Epidermal melanocyte (primary cell): ENCODE measurements at regions not wholly inside any gene's neighbourhood (a gene's known extent, or its start where the extent isn't known, plus 50 kb on each side); places are given as distances from the start of the nearest gene placed in this dataset.

ENCODE experiments used
- DNase-seq: peaks from one replicate; pipeline ENCODE4 v3.0.0; 2011; ENCODE audit warnings: low spot score; ENCODE audit not compliant: insufficient read length

- DNase-seq: no peak
Observed at GRCh38 chr2:831225-831536, 119.5 kb upstream of the SNTG2 start.

GRCh38 chr2:830419-831224 lies 120.0 kb upstream of the SNTG2 start:
- DNase-seq: no peak

- DNase-seq: no peak
Observed at GRCh38 chr2:829047-829446, 121.6 kb upstream of the SNTG2 start.

- DNase-seq: no peak
Observed at GRCh38 chr2:824954-825353, 125.7 kb upstream of the SNTG2 start.

- no peak for DNase-seq
Observed at GRCh38 chr2:824524-824923, 126.1 kb upstream of the SNTG2 start.

- no peak for DNase-seq
Observed at GRCh38 chr2:821546-821945, 129.1 kb upstream of the SNTG2 start.

GRCh38 chr2:819601-820000 lies 131.0 kb upstream of the SNTG2 start:
- no peak for DNase-seq

- no peak for DNase-seq
Observed at GRCh38 chr2:819121-819520, 131.5 kb upstream of the SNTG2 start.

- DNase-seq: no peak
Observed at GRCh38 chr2:817336-818015, 133.2 kb upstream of the SNTG2 start.

GRCh38 chr2:816278-816677 lies 134.4 kb upstream of the SNTG2 start:
- no peak for DNase-seq

GRCh38 chr2:810397-810796 lies 133.2 kb upstream of the TMEM18 start:
- no peak for DNase-seq

- no peak for DNase-seq
Observed at GRCh38 chr2:807300-807699, 130.1 kb upstream of the TMEM18 start.

GRCh38 chr2:805664-806063 lies 128.5 kb upstream of the TMEM18 start:
- no peak for DNase-seq

GRCh38 chr2:797993-798392 lies 120.8 kb upstream of the TMEM18 start:
- DNase-seq: no peak

- no peak for DNase-seq
Observed at GRCh38 chr2:797556-797955, 120.3 kb upstream of the TMEM18 start.

GRCh38 chr2:796141-796985 lies 119.2 kb upstream of the TMEM18 start:
- DNase-seq: no peak

- DNase-seq: no peak
Observed at GRCh38 chr2:795531-796041, 118.4 kb upstream of the TMEM18 start.

GRCh38 chr2:794554-795241 lies 117.5 kb upstream of the TMEM18 start:
- DNase-seq: no peak

GRCh38 chr2:793236-793635 lies 116.0 kb upstream of the TMEM18 start:
- no peak for DNase-seq

- DNase-seq: no peak
Observed at GRCh38 chr2:792687-793086, 115.5 kb upstream of the TMEM18 start.

GRCh38 chr2:790634-791245 lies 113.5 kb upstream of the TMEM18 start:
- no peak for DNase-seq
